HG03060 (cell line): ENCODE measurements at regions not wholly inside any gene's neighbourhood (a gene's known extent, or its start where the extent isn't known, plus 50 kb on each side); places are given as distances from the start of the nearest gene placed in this dataset.

Experiments used
- ATAC-seq: cut with Tn5 transposase; IDR thresholded peaks from one replicate; pipeline ENCODE4 v1.9.1; 2021; ENCODE audit warnings: low read depth, moderate number of reproducible peaks; ENCODE audit not compliant: unreplicated experiment

DNA sequence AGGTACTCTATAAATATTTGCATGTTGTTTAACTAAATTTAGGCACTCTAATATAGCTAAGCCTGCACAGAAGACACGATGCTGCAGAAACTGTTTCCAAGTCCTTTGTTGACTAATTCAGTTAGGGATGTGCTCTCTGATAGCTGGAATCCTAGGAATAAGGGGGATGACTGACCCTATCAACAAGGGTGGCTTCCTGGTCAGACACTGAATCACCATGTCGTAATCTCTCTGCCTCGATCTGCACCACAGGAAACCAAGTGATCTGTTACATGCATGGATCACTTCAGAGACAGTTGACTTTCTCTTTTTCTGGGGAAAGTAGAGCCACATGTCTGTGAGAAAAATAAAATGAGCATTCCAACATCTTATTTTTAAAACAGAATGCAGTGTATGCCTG is 169.1 kb downstream of the GUCY2F start:
- no peak for ATAC-seq

DNA sequence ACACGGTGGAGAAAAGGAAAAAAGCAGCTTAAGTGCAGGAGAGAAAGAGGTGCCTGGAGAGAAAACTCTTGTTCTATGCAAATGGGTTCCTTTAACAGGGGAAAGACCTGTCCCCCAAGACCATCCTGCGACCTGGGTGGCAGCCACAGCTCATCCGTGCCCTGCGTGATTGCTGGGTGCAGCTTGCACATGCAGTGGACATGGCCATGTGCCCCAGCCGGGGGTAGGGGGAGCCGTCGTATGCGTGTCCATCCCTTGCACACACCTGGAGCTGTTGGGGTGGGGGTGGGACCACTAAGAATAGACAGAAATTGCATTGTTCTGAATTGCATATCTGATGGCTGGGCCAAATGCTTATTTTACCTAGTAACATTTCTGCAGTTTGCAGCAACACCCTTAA is 171.9 kb downstream of the GUCY2F start:
- no peak for ATAC-seq

DNA sequence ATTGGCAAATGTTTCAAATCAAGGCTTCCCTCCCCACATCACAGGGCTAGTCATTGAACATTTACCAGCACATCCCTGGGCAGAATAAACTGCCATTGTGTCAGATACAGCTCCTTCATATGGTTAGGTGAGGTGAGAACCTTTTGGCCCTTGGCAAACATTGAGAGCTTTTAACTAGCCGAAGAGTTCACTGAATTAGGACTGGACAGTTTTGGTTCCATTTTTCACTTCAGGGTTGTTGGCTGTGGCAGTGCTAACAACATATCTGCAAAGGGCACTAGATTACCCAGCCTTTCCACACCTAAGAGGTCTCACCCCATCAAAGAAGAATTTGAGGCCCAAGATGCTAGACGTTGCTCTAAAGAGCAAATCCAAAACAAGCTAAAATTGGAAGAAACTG is 180.7 kb downstream of the GUCY2F start:
- no peak for ATAC-seq

DNA sequence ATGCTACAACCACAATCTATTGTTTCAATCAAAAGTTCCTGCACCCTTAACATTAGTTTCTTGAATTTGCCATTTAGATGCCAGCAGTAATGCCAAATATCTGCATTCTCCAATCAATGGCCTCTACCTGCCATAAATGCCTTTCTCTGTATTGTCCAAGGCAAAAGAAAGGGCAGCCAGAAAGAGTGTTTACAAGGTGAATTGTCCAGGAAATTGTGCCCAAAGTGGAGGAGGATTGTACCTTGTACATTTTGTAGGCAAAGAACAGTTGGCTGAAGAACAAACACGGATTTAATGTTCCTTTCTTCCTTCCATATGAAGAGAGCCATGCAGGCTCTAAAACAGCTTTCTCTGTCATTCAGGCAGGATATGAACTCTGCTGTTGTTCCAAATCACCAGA is 181.5 kb downstream of the GUCY2F start:
- no peak for ATAC-seq

DNA sequence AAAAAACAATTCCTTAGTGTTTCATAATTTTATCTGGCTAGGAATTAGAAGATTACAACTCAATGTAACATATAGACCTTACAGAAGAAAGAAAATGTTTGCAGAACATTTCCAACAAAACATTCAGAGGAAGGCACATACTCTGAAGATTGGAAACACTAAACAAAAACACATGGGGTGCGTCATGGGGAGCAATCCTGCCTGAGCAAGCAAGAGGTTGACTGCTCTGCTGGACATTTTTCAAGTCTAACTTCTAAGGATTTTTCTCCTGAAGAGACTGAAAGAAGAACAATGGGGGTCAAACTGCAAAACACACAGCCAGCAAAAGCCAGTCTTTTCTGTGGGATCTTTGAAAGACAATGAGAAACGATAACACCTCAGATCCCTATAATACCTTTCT is 182.8 kb downstream of the GUCY2F start:
- ATAC-seq = no peak

DNA sequence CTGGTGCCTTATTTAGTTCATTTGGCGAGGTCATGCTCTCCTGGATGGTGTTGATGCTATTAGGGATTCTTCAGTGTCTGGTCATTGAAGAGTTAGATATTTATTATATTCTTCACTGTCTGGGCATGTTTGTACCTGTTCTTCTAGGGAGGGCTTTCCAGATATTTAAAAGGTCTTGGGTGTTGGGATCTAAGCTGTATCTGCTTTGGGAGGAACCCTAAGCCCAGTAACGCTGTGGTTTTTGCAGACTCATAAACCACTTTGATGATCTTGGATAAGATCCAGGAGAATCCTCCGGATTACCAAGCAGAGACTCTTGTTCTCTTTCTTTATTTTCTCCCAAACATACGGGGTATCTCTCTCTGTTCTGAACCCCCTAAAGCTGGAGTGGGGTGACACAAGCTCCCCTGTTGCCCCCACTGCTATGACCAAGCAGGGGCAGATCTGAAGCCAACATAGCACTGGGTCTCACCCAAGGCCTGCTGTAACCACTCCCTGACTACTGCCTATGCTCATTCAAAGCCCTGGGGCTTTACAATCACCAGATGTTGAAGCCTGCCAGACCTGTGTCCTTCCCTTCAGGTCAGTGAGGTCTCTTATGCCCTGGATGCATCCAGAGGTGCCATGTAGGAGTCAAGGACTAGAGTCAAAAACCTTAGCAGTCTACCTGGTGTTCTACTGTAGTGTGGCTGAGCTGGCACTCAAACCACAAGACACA is 187.6 kb downstream of the GUCY2F start:
- no peak for ATAC-seq

DNA sequence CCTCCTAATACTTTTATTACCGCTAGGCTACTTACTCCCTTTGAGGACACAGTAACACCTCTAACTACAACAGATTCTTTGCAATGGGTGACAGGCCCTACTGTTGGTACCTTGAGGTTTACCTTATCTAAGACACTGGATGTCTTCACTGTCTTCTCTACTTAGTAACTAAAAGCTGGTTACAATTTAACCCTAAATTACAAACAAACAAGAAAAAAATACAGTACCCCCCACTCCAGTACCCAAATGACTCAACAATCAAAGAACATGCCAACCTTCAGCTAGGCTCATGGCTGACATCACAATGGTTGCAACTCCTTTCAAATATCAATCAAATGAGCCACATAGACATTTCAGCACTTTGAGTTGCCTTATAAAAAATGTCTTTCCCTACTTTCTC is 198.0 kb downstream of the GUCY2F start:
- ATAC-seq = no peak

DNA sequence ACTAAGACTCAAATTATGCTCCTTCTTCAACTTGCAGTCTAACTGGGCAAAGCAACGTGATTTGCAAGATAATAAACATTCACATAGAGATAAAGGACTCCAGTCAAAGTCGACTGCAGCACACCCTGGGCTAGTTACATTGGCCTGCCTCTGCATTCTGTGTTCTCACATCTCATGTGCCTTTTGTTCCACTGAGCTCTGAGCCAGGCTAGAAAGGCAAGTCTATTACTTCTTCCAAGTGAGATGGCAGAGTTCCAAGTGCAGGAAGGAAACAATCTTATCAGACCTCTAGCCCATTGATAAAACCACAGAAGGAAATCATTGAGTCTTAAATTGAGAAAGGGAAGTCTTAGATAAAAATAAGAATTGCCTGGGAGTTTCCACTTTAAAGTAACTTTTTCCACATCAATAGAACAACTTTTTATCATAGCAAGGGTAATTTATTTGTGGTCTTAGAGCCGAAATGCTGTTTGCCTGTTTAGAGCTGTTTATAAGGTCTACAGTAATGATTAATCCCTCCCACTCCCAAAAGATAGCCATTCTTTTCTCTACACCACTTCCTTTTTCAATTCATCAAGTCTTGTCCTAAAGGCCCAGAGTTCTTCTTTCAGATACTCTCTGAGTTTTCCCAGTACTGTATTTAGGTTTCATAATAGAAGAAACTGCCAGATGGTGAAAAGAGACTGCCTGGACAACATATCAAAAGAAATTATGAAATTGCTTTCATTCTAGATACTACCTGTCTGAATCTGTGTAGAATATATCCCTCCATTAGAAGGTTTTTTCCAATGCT is 200.2 kb downstream of the GUCY2F start:
- ATAC-seq = peak; percentile 41

DNA sequence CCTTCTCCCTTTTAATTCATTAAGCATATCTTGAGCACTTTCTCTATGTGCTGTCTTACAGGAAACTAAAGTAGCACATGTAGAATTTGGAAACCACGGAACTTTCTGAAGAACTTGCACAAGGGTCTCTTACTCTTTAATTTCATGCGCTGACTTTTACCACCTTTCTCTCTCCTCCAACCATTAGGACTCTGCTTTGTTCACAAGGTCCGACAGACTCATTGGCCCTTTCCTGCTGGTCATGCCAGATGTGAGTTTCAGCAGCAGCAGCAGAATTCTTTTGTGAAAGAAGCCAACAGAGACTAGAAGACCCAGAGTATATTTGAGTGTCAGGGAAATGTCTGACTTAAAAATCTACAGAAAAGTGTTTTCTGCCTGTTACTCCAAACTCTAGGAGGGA is 207.1 kb downstream of the GUCY2F start:
- no peak for ATAC-seq

DNA sequence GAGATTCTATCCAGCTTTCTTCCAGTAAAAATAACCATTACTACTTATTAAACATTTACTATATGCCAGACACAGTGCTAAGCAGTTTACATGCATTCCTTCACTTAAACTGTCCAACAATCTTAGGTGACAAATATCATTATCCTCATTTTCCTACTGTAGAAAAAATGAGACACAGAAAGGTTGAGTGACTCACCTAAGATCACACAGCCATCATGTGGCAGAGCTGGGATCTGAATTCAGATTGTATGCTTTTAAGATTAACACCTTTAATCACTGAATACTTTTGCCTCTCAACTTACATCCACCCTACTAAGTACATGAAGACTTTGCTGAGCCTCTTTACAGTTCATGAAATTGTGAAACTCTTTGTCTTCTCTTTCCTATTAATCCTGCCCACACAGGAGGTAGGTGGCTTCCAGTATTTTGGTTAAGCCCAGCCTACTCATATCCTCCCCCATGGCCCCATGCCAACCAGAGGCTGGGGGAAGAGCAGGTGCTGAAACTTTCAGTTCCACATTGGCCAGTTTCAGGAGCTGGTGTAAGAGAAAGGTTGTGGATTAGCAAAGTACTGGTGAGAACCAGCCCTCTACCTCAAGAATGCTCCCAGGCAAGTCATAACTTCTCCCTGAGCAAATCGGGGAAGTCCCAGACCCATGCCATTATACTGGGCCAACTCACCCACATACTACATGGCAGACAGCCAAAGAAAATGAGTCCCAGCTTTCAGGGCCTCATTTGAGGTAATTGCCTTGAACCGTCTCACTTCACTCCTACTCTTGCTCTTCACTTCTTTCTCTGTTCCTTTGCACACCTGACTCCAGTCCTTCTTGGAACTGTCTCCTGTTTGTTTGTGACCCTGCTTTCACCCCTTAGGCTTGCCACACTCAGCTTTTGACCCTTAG is 211.1 kb downstream of the GUCY2F start:
- peak; percentile 98 for ATAC-seq

DNA sequence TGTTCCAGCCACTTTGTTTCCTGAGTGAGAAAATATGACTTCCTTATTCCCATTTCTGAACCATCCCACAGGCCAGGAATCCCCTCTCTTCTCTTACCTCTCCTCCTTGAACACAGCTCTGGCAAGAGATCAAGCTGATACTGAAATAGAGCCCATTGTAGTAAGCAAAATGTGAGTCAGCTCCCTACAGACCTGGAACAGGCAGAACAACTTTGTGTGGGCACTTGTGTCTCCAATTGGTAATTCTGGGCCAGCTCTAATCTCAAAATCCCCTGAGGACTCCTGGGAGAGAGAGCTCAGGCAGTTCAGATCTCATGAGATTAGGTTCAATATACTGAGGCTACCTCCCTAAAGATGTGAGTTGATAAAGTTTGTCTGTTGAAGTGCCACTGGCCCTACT is 213.5 kb downstream of the GUCY2F start:
- no peak for ATAC-seq

DNA sequence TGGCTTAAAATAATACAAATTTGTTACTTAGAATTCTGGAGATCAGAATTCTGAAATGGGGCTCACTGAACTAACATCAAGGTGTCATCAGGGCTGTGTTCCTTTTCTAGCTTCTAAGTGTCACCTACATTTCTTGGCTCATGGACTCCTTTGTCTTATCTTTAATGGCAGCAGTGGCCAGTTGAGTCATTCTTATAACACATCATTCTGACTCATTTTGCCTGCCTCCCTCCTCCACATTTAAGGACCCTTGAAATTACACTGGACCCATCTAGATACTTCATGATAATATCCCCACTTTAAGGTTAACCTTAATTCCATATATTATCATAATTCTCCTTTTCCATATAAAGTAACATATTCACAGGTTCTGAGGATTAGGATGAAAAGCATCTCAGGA is 215.9 kb downstream of the GUCY2F start:
- no peak for ATAC-seq

DNA sequence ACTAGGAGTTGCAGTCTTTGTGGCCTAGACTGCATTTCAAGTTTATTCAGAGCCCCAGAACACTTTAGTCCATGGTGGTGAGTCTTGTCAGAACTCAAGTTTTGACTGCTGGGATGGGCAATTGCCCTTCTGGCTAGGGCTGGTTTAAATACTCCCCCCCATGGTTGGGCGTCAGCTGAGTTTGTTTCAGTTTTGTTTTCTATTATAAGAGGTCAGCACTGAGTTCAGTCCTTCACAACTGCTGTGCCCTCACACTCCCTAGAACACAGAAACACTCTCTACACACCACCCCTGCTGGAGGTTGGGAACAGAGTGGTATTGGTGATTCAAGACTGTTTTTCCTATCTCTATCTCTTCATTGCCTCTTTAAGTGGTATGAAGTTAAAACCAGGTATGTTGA is 217.0 kb downstream of the GUCY2F start:
- peak; percentile 63 for ATAC-seq

DNA sequence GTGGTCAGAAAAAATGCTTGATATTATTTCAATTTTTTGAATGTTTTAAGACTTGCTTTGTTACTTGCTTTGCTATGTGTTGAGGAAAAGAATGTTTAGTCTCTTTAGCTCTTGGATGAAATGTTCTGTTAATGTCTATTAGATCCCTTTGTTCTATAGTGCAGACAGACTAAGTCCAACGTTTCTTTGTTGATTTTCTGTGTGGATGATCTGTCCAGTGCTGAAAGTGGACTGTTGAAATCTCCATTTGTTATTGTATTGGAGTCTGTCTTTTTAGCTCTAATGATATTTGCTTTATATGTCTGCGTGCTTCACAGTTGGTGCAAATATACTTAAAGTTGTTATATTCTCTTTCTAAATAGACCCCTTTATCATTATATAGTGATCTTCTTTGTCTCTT is 220.6 kb downstream of the GUCY2F start:
- ATAC-seq = no peak

DNA sequence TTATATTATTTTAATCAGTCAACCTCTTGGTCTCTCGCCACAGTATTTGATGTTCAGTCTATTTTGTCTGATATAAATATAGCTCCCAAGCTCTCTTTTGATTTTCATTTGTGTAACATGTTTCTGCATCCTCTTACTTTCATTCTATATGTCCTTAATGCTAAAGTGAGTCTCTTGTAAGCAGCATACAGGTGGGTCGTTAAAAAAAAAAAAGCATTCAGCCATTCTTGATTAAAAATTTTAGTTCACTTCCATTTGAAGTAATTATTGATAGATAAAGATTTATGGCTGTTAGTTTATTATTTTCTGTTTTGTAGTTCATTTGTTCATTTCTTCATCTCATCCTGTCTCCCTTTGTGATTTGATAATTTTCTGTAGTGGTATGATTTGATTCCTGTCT is 229.1 kb downstream of the GUCY2F start:
- no peak for ATAC-seq

DNA sequence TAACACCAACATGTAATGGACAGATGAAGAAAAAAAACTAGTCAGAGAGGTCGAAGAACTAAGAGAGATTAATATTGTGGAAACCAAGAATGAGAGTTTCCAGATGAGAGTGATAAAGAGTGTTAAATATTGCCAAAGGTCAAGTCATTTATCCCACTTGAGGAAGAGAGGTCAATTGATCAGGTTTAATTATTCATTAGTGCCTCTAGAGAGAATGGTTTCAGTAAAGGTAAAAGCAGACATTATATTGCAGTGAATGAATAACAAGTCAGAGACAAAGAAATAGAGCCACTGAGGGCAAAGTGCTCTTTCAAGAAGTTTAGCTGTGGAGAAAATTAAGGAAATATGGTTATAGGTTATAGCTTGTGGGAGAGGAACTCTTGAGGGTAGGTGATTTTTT is 263.1 kb downstream of the GUCY2F start:
- no peak for ATAC-seq

DNA sequence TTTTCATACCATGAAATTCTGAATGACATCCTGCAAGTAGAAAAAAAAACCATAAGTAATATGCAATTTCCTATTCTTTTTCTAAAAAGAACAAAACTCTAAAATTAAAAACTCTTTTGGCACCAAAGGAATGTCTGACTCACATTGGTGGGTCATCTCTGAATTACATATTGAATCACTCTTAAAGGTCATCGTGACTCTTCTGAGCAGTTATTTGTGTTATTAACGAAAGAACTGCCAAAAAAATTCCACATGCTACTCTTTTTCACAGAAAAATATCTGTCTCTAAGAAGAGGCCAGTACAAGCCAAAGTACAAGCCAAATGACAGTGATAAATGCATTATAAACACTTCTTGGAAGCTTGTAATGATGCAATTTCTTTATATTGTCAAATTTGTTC is 282.2 kb downstream of the GUCY2F start:
- no peak for ATAC-seq

DNA sequence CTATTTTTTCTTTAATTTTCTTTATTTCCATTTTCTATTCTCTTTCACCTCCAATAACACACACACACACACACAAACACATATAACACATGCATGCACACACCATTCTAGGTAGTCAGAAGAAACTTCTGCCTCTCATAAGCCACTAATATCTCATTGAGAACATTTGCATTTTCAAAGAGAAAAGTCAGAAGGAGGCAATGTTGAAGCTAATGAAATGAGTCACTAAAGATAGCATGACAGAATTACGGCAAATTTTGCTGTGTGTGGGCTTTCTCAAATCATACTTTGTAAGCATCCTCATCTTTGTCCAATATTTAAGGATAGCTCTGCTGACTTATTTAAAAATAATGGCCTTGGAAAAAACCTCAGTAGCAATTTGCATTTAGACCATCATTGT is 291.3 kb downstream of the GUCY2F start:
- no peak for ATAC-seq

DNA sequence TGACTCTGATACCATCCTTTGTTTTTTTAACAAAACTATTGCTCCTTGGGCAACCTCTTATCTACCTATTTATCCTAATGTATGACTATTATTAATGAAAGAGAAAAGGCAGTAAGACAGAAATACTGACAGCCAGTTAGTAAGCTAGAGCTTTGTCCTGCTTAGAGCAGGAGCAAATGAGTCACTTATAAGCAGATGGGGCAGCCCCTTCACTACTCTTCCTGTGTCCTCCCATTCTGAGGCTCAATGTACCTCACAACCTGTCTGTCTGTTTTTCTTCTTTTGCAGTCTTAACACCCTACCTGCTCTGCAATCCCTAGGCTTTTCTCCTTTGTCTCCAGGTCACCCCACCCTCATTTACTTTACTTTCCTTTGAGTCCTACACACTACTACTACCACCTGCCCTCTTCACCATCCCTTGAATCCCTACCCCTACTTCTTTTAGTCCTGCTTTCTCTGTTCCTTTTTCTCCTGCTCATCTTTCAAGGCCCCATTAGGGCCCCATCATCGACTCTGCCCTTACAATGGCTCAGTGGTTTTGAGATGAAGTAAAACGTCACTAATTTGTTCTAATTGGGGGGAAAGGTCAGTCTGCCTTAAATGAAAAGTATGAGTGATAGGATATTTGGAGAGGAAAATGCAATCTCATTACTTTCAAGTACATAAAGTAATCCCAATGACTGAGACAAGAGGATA is 294.3 kb downstream of the GUCY2F start:
- peak; percentile 79 for ATAC-seq

DNA sequence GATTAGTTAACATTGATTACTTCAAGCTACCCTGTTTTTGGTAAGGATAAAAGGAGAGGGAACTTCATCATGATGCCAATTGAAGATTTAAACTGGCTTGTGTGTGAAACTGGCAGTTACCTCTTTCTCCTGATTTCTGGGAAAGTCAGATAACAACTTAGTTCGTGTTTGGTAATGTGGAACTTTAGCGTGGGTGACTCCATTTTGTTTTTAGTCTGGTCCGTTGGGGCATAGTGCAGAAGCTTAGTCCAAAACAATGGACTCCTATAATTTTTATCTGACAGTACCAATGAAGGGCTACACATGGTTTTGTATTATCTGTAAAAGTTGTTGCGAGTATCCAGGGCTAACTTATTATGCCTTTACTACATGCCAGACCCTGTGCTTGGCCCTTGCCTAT is 294.9 kb downstream of the GUCY2F start:
- no peak for ATAC-seq
